Pancreas (tissue), 10 donors: ENCODE measurements at regions not wholly inside any gene's neighbourhood (a gene's known extent, or its start where the extent isn't known, plus 50 kb on each side); places are given as distances from the start of the nearest gene placed in this dataset.

Experiments used
- ATAC-seq, 4 donors: fragments of 200-7000 bp; cut with Tn5 transposase; one replicate each; pipeline versions ENCODE4 v1.8.0 to v1.9.1; 2020; ENCODE audit warnings: mild to moderate bottlenecking in 4 of 4, moderate library complexity in 4 of 4
- DNase-seq, 6 donors: peaks; one replicate each; pipeline ENCODE4 v3.0.0-alpha.2; 2020
- FAIRE-seq: peaks from 2 replicates; lab custom pipeline; 2012; peaks lifted over from hg19 to GRCh38; lab: Jason Lieb, UNC
- H3K27ac ChIP-seq, 4 donors: fragments of 200-600 bp; sonication (generic); 1 replicate in 3 of 4; 2 replicates in 1 of 4; pipeline versions ENCODE4 v1.5.0 to v1.8.0; 2020
- H3K27me3 ChIP-seq, 4 donors: fragments of 200-600 bp; one replicate each; pipeline ENCODE4 v1.8.0; 2021
- H3K36me3 ChIP-seq, 3 donors: fragments of 200-600 bp; sonication (generic) in 1 of 3; one replicate each; pipeline versions ENCODE4 v1.5.0 to v1.8.0; 2020 to 2021
- H3K4me1 ChIP-seq, 3 donors: fragments of 200-600 bp; one replicate each; pipeline ENCODE4 v1.8.0; 2021
- H3K4me3 ChIP-seq, 4 donors: fragments of 200-600 bp; sonication (generic) in 2 of 4; one replicate each; pipeline versions ENCODE4 v1.5.0 to v1.8.0; 2020 to 2021
- H3K9me3 ChIP-seq, 4 donors: fragments of 200-600 bp; one replicate each; pipeline ENCODE4 v1.8.0; 2021
- WGBS, 2 donors: extraction: QIAGEN DNeasy Blood & Tissue Kit; methylation state at CpG; one replicate each; pipeline ENCODE4 v1.1.7; 2013; 5-methylcytosine and 5-hydroxymethylcytosine counted together
- intact Hi-C, 3 donors: fragments of 100-400 bp; cut with DNase I; formaldehyde crosslinking; loops; one replicate each; pipeline versions ENCODE4 v1.11.1 to v1.14.2; 2022
- TF ChIP-seq, protein P1 (sequence below), 4 donors: fragments of 200-600 bp; sonication (generic) in 3 of 4; IDR thresholded peaks; one replicate each; pipeline versions ENCODE4 v1.5.0 to v1.8.0; 2021; ENCODE audit warnings: antibody characterized with exemption in 4 of 4
- donor health status: healthy with polysubstance abuse.
- donor health status: DM: no; HTN: no; CAD: no; lungs with moderate emphysema.
- donor health status: DM: no; HTN: no; CAD: no.
- donor health status: control.
- donor health status: control.
- donor health status: Bipolar disorder and iron deficiency.
- donor health status: DM: yes; HTN: yes; CAD: no.
- donor health status: DM: no; HTN: no; CAD: no.
- donor health status: DM: no; HTN: no; CAD: no.
- donor health status: DM: yes; HTN: yes; CAD: no.

DNA sequence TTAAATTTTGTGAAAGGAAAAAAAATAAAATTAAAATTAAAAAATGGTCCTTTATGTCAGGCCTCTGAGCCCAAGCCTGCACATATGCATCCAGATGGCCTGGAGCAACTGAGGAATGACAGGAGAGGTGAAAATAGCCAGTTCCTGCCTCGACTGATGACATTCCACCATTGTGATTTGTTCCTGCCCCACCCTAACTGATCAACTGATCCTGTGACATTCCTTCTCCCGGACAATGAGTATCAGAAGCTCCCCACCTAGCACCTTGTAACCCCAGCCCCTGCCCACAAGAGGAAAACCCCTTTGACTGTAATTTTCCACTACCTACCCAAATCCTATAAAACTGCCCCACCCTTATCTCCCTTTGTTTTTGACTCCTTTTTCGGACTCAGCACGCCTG lies 972.2 kb upstream of the GHITM start:
- Histone ChIP-seq H3K36me3 (no peaks in the 10 kb centered on the region), H3K4me1 (no peaks in the 10 kb centered on the region), H3K9me3 (no peaks in the 10 kb centered on the region), H3K27ac (no peak overlapping the region), H3K27me3 (no peaks in the 10 kb centered on the region), H3K4me3 (no peak overlapping the region)
- intact Hi-C loops = no loop called here
- ATAC-seq (no peak), FAIRE-seq (no peak), DNase-seq (no peak)
- TF ChIP-seq, protein P1, sequence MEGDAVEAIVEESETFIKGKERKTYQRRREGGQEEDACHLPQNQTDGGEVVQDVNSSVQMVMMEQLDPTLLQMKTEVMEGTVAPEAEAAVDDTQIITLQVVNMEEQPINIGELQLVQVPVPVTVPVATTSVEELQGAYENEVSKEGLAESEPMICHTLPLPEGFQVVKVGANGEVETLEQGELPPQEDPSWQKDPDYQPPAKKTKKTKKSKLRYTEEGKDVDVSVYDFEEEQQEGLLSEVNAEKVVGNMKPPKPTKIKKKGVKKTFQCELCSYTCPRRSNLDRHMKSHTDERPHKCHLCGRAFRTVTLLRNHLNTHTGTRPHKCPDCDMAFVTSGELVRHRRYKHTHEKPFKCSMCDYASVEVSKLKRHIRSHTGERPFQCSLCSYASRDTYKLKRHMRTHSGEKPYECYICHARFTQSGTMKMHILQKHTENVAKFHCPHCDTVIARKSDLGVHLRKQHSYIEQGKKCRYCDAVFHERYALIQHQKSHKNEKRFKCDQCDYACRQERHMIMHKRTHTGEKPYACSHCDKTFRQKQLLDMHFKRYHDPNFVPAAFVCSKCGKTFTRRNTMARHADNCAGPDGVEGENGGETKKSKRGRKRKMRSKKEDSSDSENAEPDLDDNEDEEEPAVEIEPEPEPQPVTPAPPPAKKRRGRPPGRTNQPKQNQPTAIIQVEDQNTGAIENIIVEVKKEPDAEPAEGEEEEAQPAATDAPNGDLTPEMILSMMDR (IDR thresholded peaks at IDR 0.05) = no peak
- 72 to 78% methylated on average over 4 of the region's 4 CpGs for WGBS, 2 donors

DNA sequence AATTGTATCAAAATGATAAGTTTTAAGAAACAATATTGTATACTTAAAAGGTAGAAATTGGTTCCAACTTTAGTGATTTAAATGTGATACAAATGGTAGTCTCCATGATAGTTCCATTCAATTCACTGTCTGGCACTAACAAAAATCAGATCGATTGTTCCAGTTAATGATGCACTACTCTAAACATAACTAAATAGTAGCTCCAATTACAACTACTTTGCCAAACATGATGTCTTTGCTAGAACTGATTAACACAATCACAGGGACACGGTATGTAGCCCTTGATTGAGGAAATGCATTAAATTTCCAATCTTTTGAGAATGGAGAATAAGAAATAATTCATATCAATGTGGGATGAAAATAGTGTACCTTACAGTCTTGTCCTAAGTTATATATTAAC lies 962.4 kb upstream of the GHITM start:
- intact Hi-C loops = no loop called here

DNA sequence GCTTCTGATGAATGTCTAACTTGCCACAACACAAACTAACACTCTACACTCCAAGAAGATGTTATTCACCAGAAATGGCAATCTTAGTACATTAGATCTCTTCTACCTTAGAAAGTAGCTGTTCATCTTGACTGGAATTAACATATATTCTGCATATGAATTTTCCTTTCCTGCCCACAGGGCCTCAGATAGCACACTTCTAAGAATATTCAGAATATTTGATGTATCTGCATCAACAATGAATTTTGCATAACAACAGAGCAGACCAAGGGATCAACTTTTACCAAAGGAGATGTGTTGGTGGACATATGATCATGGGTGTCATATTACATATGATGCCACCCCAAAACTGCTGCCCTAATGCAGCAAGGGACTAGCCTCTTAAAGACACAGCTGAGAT lies 960.8 kb upstream of the GHITM start:
- intact Hi-C loops = no loop called here
- H3K27me3 ChIP-seq = no peaks in the 10 kb centered on the region
- DNase-seq (no peak), ATAC-seq (no peak), FAIRE-seq (no peak)
- H3K36me3 ChIP-seq = no peaks in the 10 kb centered on the region
- H3K4me1 ChIP-seq = no peaks in the 10 kb centered on the region
- TF ChIP-seq, protein P1 (IDR thresholded peaks at IDR 0.05) = no peak
- H3K27ac ChIP-seq = no peak overlapping the region
- H3K4me3 ChIP-seq = no peak overlapping the region
- no peaks in the 10 kb centered on the region for H3K9me3 ChIP-seq

More for the DNA sequence above, 962.4 kb upstream of the GHITM start:
- no peaks in the 10 kb centered on the region for H3K4me1 ChIP-seq
- no peak overlapping the region for H3K27ac ChIP-seq
- ATAC-seq = peak in 1 of 4 donors; percentile 52
- DNase-seq = no peak
- no peaks in the 10 kb centered on the region for H3K27me3 ChIP-seq
- no peaks in the 10 kb centered on the region for H3K9me3 ChIP-seq
- TF ChIP-seq, protein P1 (IDR thresholded peaks at IDR 0.05) = no peak
- 39 to 45% methylated on average over 2 of the region's 2 CpGs for WGBS, 2 donors
- H3K4me3 ChIP-seq = no peak overlapping the region
- no peak for FAIRE-seq
- H3K36me3 ChIP-seq = no peaks in the 10 kb centered on the region

DNA sequence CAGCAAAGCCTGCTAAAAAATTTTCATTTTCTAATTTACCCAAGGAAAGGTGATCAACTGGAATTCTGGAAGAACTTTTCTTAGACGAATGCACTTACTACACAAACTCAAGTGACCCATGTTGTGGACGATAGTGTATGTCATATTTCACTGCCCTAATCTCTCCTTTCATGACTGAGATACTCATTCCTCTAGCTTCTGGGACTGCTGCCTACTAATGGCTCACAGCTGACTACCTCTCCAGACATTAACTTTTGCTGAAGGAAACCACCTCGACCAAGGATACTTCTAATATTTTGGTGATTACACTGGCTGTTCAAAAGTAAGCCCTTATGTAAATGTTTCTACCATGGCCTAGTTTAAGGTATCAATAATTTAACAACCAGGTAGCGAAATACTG lies 959.9 kb upstream of the GHITM start:
- Histone ChIP-seq H3K27ac (no peak overlapping the region), H3K36me3 (no peaks in the 10 kb centered on the region), H3K9me3 (no peaks in the 10 kb centered on the region), H3K4me1 (no peaks in the 10 kb centered on the region), H3K27me3 (no peaks in the 10 kb centered on the region), H3K4me3 (no peak overlapping the region)
- ATAC-seq (no peak), DNase-seq (no peak), FAIRE-seq (no peak)
- intact Hi-C loops = no loop called here
- TF ChIP-seq, protein P1 (IDR thresholded peaks at IDR 0.05) = no peak
- 69% methylated on average over 4 of the region's 4 CpGs for WGBS, 2 donors

DNA sequence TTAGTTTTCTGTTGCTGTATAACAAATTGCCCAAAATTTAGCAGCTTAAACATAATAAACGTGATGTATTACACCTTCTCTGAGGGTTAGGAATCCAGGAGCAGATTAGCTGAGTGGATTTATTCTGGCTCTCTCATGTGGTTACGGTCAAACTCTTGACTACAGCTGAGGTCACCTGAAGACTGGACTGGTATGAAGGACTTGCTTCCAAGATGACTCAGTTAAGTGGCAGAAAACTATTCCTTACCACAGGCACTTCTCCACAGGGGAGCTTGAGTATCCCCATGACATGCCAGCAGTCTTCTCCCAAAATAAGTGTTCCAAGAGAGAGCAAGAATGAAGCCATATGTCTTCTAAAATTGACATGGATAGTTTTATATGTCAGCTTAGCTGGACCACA lies 957.2 kb upstream of the GHITM start:
- WGBS, 2 donors = 69% methylated on average over 2 of the region's 2 CpGs
- intact Hi-C loops = no loop called here

More for the DNA sequence above, 957.2 kb upstream of the GHITM start:
- Histone ChIP-seq H3K27me3 (no peaks in the 10 kb centered on the region), H3K27ac (no peak overlapping the region), H3K9me3 (no peaks in the 10 kb centered on the region), H3K36me3 (no peaks in the 10 kb centered on the region), H3K4me3 (no peak overlapping the region), H3K4me1 (no peaks in the 10 kb centered on the region)
- ATAC-seq = no peak
- TF ChIP-seq, protein P1 (IDR thresholded peaks at IDR 0.05) = no peak
- no peak for FAIRE-seq
- no peak for DNase-seq
